NAMALWA (cell line): ENCODE measurements at regions not wholly inside any gene's neighbourhood (a gene's known extent, or its start where the extent isn't known, plus 50 kb on each side); places are given as distances from the start of the nearest gene placed in this dataset.

ENCODE experiments used
- DNase-seq: peaks from one replicate; pipeline ENCODE4 v3.0.0-alpha.2; 2015; ENCODE audit warnings: low spot score

- no peak for DNase-seq
Measured at GRCh38 chr13:39284801-39285388, 246.6 kb downstream of the NHLRC3 start.
